Peyer's patch (tissue), 4 donors: ENCODE measurements at regions not wholly inside any gene's neighbourhood (a gene's known extent, or its start where the extent isn't known, plus 50 kb on each side); places are given as distances from the start of the nearest gene placed in this dataset.

Source experiments
- DNase-seq, 3 donors: peaks; one replicate each; pipeline ENCODE4 v3.0.0-alpha.2; 2017 to 2019
- H3K27ac ChIP-seq, 4 donors: fragments of 200-600 bp; sonication (generic); one replicate each; pipeline ENCODE4 v1.5.1; 2016 to 2019
- H3K27me3 ChIP-seq, 2 donors: fragments of 200-600 bp; sonication (generic); one replicate each; pipeline ENCODE4 v1.5.1; 2019
- H3K36me3 ChIP-seq, 3 donors: fragments of 200-600 bp; sonication (generic); one replicate each; pipeline ENCODE4 v1.5.1; 2016 to 2019
- H3K4me1 ChIP-seq, 4 donors: fragments of 200-600 bp; sonication (generic); one replicate each; pipeline ENCODE4 v1.5.1; 2016 to 2019
- H3K4me3 ChIP-seq, 4 donors: fragments of 200-600 bp; sonication (generic); 1 replicate in 3 of 4; 2 replicates in 1 of 4; pipeline ENCODE4 v1.5.1; 2016 to 2019; ENCODE audit warnings: mild to moderate bottlenecking in 1 of 4
- H3K9me3 ChIP-seq, 4 donors: fragments of 200-600 bp; sonication (generic); one replicate each; pipeline ENCODE4 v1.5.1; 2016 to 2019; ENCODE audit warnings: mild to moderate bottlenecking in 1 of 4
- CTCF ChIP-seq, 6 experiments: fragments of 450-650 bp in 4 of 6; fragments of 200-600 bp in 2 of 6; sonication (generic) in 1 of 6; IDR thresholded peaks; one replicate each; pipeline ENCODE4 v1.5.1; 2017 to 2019; ENCODE audit warnings: antibody characterized with exemption in 6 of 6, mild to moderate bottlenecking in 3 of 6, moderate library complexity in 1 of 6
- POLR2A ChIP-seq, 2 donors: fragments of 450-650 bp; IDR thresholded peaks; one replicate each; pipeline ENCODE4 v1.5.1; 2017; ENCODE audit warnings: antibody characterized with exemption in 2 of 2, mild to moderate bottlenecking in 2 of 2, moderate library complexity in 2 of 2

DNA sequence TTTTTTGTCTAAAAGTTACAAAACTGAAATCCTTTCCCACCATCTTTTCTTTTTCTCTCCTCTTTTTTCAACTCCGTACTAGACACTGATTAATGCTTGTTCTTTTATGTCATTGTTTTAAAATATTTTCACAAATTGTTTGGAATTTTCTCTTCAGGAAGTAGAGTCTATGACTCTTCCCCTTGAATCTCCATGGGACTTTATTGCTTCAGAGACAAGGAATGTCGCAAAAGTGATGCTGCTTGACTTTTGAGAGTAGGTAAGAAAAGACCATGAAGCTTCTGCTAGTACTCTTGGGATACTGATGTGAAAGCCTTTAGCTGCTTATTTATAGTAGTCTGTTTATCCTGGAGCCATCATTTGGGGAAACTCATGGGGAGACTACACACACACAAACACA is 260.1 kb upstream of the SLC10A2 start:
- TF ChIP-seq POLR2A (IDR thresholded peaks at IDR 0.05) (no peak), CTCF (IDR thresholded peaks at IDR 0.05) (no peak)
- Histone ChIP-seq H3K4me1 (no peaks in the 10 kb centered on the region), H3K27me3 (no peaks in the 10 kb centered on the region), H3K36me3 (no peaks in the 10 kb centered on the region), H3K4me3 (no peak overlapping the region), H3K9me3 (no peaks in the 10 kb centered on the region), H3K27ac (no peak overlapping the region)
- no peak for DNase-seq

DNA sequence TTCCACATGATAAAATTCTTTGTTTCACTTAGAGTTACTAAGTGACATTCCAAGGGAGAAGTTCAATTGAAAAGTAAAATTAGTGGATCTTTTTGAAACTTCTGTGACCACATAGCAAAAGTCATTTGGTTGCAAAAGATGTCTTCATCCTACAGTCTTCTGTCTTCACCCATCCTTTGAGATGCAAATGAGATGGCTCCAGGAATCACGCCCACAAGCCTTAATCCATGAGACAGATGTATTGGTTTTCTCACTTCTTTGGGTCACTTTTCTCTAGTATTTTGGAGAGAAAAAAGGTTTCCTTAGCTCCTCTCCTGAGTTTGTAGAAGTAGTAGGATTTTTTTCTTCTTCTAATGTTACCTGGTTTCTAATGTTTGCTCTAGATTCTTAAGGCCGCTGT is 259.5 kb upstream of the SLC10A2 start:
- H3K27ac ChIP-seq = no peak overlapping the region
- H3K4me3 ChIP-seq = no peak overlapping the region
- no peaks in the 10 kb centered on the region for H3K36me3 ChIP-seq
- H3K9me3 ChIP-seq = no peaks in the 10 kb centered on the region
- DNase-seq = no peak
- H3K27me3 ChIP-seq = no peaks in the 10 kb centered on the region
- TF ChIP-seq CTCF (IDR thresholded peaks at IDR 0.05) (no peak), POLR2A (IDR thresholded peaks at IDR 0.05) (no peak)
- H3K4me1 ChIP-seq = no peaks in the 10 kb centered on the region

- no peaks in the 10 kb centered on the region for H3K4me1 ChIP-seq
- no peaks in the 10 kb centered on the region for H3K9me3 ChIP-seq
- no peak overlapping the region for H3K27ac ChIP-seq
- H3K4me3 ChIP-seq = no peak overlapping the region
- DNase-seq = no peak
- H3K36me3 ChIP-seq = no peaks in the 10 kb centered on the region
- TF ChIP-seq POLR2A (IDR thresholded peaks at IDR 0.05) (no peak), CTCF (IDR thresholded peaks at IDR 0.05) (no peak)
- H3K27me3 ChIP-seq = no peaks in the 10 kb centered on the region
Observed at GRCh38 chr13:103324641-103325040, 258.4 kb upstream of the SLC10A2 start.

- DNase-seq = no peak
- no peaks in the 10 kb centered on the region for H3K27me3 ChIP-seq
- no peaks in the 10 kb centered on the region for H3K36me3 ChIP-seq
- no peak overlapping the region for H3K4me3 ChIP-seq
- no peak for TF ChIP-seq POLR2A (IDR thresholded peaks at IDR 0.05)
- no peak for TF ChIP-seq CTCF (IDR thresholded peaks at IDR 0.05)
- no peaks in the 10 kb centered on the region for H3K4me1 ChIP-seq
- H3K9me3 ChIP-seq = no peaks in the 10 kb centered on the region
- no peak overlapping the region for H3K27ac ChIP-seq
Observed at GRCh38 chr13:103315711-103316110, 249.5 kb upstream of the SLC10A2 start.

DNA sequence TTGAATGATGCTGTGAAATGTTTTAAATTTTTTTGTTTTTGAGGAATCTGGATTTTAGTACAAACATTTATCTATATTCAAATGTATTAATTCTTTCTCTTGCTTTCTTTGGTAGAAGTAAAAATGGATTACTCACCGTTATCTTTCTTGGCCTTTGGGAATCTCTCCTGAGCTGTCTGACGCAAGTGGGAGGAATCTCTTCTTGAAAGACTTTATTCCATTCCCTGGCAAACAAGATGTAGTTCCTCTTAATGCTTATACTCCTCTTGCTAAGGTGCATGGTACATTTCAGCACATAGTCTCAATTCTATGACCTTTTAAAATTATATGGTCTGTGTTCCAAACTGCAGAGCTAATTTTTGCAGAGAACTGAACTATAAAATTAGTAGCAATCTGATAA is 246.2 kb upstream of the SLC10A2 start:
- no peak for DNase-seq
- no peaks in the 10 kb centered on the region for H3K4me1 ChIP-seq
- H3K36me3 ChIP-seq = no peaks in the 10 kb centered on the region
- no peak overlapping the region for H3K4me3 ChIP-seq
- H3K27ac ChIP-seq = no peak overlapping the region
- TF ChIP-seq CTCF (IDR thresholded peaks at IDR 0.05) (no peak), POLR2A (IDR thresholded peaks at IDR 0.05) (no peak)
- no peaks in the 10 kb centered on the region for H3K9me3 ChIP-seq
- no peaks in the 10 kb centered on the region for H3K27me3 ChIP-seq

- TF ChIP-seq POLR2A (IDR thresholded peaks at IDR 0.05) (no peak), CTCF (IDR thresholded peaks at IDR 0.05) (no peak)
- Histone ChIP-seq H3K4me3 (no peak overlapping the region), H3K9me3 (no peaks in the 10 kb centered on the region), H3K36me3 (no peaks in the 10 kb centered on the region), H3K27ac (no peak overlapping the region), H3K4me1 (no peaks in the 10 kb centered on the region), H3K27me3 (no peaks in the 10 kb centered on the region)
- no peak for DNase-seq
Observed at GRCh38 chr13:103308667-103309066, 242.4 kb upstream of the SLC10A2 start.
